G401 (cell line): ENCODE measurements at regions not wholly inside any gene's neighbourhood (a gene's known extent, or its start where the extent isn't known, plus 50 kb on each side); places are given as distances from the start of the nearest gene placed in this dataset.
A peak's percentile ranks its signal among the peaks of the same experiment; 100 is the strongest.
"Not testable (repeated sequence)": the region's sequence is repeated elsewhere in the genome, so short reads cannot be mapped to it uniquely, and the experiment has no call there.

Experiments used
- DNase-seq: peaks from one replicate; pipeline ENCODE4 v3.0.0-alpha.2; 2015; ENCODE audit warnings: low spot score
- in situ Hi-C: cut with HindIII; loops from 2 replicates; pipeline ENCODE4 v1.10.0; 2016; ENCODE audit warnings: low sequenced_read_pairs, mixed read lengths

DNA sequence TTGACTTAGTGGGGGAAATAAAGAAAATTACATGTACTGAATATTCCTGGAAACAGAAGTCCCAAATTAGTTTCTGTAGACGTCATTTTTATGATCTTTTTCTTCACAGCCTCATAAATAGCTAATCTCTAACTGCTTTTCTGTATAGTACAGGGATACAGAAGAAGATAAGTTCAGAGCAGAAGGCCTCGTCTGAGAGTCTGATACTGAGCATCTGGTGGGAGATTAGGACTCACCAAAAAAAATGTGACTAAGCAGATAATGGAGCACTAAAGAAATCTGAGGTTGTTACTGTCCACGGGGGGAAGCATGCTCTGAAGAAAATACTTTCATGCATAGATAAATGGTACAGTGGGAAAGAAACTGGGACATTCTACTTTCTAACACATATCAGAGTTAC is 115.3 kb upstream of the TRPC5 start:
- in situ Hi-C loops, result no loop called here
- DNase-seq, result no peak

DNA sequence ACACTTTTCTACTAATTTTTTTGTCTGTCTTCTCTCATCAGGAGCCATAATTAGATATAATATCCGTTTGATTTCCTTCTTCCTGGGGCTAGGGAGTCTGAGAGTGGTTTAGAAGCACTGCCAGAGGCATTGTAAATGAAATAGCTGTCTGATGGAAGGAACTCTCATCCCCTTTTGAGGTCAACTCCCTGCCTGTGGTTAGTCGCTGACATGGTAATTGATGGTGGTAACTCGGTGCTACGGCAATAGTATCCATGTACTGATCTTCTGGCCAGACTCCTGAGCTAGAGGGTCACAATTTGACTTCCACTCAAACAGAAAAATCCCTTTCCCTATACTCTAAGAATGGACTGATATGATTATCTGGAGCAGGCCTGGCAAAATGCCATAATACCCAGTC is 108.1 kb upstream of the TRPC5 start:
- in situ Hi-C loops, result no loop called here
- DNase-seq, result no peak

DNA sequence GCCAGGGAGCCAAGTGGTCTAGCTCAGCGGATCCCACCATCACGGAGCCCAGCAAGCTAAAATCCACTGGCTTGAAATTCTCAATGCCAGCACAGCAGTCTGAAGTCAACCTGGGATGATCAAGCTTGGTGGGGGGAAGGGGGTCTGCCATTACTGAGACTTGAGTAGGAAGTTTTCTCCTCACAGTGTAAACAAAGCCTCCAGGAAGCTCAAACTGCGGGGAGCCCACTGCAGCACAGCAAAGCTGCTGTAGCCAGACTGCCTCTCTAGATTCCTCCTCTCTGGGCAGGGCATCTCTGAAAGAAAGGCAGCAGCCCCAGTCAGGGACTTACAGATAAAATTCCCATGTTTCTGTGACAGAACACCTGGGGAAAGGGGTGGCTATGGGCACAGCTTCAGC is 98.8 kb upstream of the TRPC5 start:
- DNase-seq, in situ Hi-C loops: not testable (repeated sequence)

DNA sequence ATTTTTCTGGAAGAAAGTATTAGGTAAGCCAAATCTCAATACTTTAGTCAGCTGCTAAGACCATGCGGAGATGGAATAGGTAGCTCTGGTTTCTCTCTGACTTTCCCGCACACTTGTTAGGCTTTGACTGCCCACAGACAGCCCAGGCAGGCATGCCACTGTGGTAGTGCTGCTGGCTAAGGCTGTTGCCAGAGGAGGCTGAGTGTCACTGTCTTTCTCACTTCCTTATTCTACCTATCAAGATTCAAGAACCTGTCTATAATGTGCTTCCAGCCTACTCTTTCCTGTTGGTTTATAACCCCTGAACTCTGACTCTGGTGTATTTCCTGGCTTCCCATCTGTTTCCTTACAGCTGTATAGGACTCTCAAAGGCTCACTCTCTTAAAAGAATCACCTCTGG is 81.8 kb upstream of the TRPC5 start:
- in situ Hi-C loops, result no loop called here

DNA sequence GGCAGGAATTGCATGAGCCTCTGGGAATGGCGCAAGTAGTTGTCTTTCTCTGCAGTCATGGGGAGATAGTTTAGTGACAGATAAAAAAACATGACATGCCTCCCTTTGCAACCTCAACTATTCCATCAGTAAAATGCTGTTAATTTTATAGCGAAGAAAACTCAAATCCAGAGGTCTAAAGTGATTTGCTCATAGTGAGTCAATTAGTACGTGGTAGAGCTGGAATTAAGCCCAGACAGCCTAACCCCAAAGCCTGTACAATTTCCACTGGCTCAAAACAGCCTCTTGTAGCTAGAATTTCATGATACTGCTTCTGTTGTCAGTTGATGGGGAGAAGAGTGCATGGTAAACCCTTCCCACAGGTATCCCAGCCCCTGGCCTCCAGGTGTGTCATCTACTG is 81.3 kb upstream of the TRPC5 start:
- in situ Hi-C loops, result no loop called here
- DNase-seq, result no peak

More for the DNA sequence above, 81.8 kb upstream of the TRPC5 start:
- no peak for DNase-seq

DNA sequence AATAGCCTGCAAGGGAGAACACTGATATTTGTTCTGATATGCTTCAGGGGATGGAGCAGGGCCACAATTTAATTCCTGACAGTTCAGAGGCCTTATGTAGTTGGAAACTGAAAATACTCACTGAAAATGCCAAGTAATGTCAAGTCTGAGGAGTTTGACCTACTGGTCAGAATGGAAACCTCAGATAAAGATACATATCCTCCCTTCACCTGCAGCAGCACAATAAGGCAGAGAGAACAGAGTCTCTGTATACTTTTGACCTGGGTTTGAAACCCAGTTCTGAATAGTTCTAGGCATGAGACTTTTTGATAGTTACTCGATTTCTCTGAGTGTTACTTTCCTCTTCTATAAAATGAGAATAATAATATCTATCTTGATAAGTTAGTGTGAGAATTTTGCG is 65.8 kb upstream of the TRPC5 start:
- in situ Hi-C loops, result no loop called here
- no peak for DNase-seq

DNA sequence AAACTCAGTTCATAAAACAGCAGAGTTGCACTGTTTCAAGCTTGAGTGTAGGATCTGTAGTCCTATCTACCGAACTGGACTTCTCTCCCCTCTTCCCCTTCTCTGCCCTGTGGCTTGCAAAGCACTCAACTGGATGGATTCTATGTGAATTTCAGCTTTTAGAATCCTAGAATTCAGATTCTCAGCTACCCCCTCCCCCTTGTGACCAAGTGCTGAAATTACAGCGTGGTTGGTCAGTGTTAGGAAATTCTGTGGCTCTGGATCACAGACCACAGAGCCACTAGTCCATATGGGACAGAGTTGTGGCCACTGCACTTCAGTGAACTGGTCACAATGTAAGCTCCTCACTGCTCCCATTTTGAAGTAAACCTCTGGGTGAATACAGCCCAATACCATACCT is 64.6 kb upstream of the TRPC5 start:
- in situ Hi-C loops, result no loop called here
- DNase-seq, result peak; percentile 0

DNA sequence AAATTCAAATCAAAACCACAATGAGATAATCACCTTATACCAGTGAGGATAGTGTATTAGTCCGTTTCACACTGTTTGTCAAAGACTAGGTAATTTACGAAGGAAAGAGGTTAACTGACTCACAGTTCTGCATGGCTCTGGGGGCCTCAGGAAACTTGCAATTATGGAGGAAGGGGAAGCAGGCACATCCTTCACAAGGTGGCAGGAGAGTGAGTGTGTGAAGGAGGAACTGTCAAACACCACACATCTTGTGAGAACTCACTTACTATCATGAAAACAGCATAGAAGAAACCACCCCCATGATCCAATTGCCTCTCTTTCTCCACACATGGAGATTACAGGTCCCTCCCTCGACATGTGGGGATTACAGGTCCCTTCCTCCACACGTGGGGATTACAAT is 54.7 kb upstream of the TRPC5 start:
- DNase-seq, result no peak
- in situ Hi-C loops, result no loop called here
